HepG2 (cell line): ENCODE measurements at regions not wholly inside any gene's neighbourhood (a gene's known extent, or its start where the extent isn't known, plus 50 kb on each side); places are given as distances from the start of the nearest gene placed in this dataset.

ENCODE experiments used
- ADNP ChIP-seq: sonication (generic); formaldehyde crosslinking; IDR thresholded peaks from 2 replicates; pipeline ENCODE4 v1.4.0; 2020; ENCODE audit warnings: missing genetic modification reagents
- GABPA ChIP-seq, 2 experiments: IDR thresholded peaks; 2 replicates each; pipeline ENCODE4 v1.6.1; 2011 to 2016; ENCODE audit warnings: low read depth in 2 of 2, low read length in 1 of 2, missing biosample characterization in 1 of 2, missing genetic modification characterization in 1 of 2
- KAT7 ChIP-seq: IDR thresholded peaks from 2 replicates; pipeline ENCODE4 v1.6.1; 2018; ENCODE audit warnings: borderline replicate concordance, missing compliant biosample characterization
- POLR2AphosphoS5 ChIP-seq: IDR thresholded peaks from 2 replicates; pipeline ENCODE4 v1.6.1; 2012; ENCODE audit warnings: low read depth, low read length
- TBP ChIP-seq: sonication (generic); formaldehyde crosslinking; IDR thresholded peaks from 2 replicates; pipeline ENCODE4 v1.5.0; 2020; ENCODE audit warnings: missing genetic modification reagents
- ZNF737 ChIP-seq: sonication (generic); formaldehyde crosslinking; IDR thresholded peaks from 2 replicates; pipeline ENCODE4 v1.5.0; 2020; ENCODE audit warnings: missing genetic modification reagents, mild to moderate bottlenecking, borderline replicate concordance
- TF ChIP-seq, protein P1 (sequence below): sonication (generic); formaldehyde crosslinking; IDR thresholded peaks from 2 replicates; pipeline ENCODE4 v1.5.1; 2020; ENCODE audit warnings: missing genetic modification reagents, mild to moderate bottlenecking, borderline replicate concordance
- TF ChIP-seq, protein P2 (sequence below): sonication (generic); formaldehyde crosslinking; IDR thresholded peaks from 2 replicates; pipeline ENCODE4 v1.8.0; 2022; ENCODE audit warnings: missing genetic modification reagents, mild to moderate bottlenecking, moderate library complexity, borderline replicate concordance
- TF ChIP-seq, protein P3 (sequence below): sonication (generic); formaldehyde crosslinking; IDR thresholded peaks from 2 replicates; pipeline ENCODE4 v1.4.0; 2020; ENCODE audit warnings: missing genetic modification reagents
- TF ChIP-seq, protein P4 (sequence below): sonication (generic); formaldehyde crosslinking; IDR thresholded peaks from 2 replicates; pipeline ENCODE4 v1.5.0; 2020; ENCODE audit warnings: mild to moderate bottlenecking, missing genetic modification reagents, moderate library complexity
- TF ChIP-seq, protein P5 (sequence below), 2 experiments: sonication (generic) in 1 of 2; formaldehyde crosslinking in 1 of 2; IDR thresholded peaks; 2 replicates each; pipeline versions ENCODE4 v1.5.1 to v1.6.1; 2011 to 2020; ENCODE audit warnings: borderline replicate concordance in 1 of 2, low read depth in 1 of 2, low read length in 1 of 2, mild to moderate bottlenecking in 1 of 2, missing genetic modification reagents in 1 of 2, moderate library complexity in 1 of 2
- TF ChIP-seq, protein P6 (sequence below), 2 experiments: sonication (generic) in 1 of 2; formaldehyde crosslinking in 1 of 2; IDR thresholded peaks; 2 replicates each; pipeline versions ENCODE4 v1.4.0 to v1.6.1; 2018 to 2020; ENCODE audit warnings: missing genetic modification reagents in 2 of 2, borderline replicate concordance in 1 of 2, low read depth in 1 of 2, mild to moderate bottlenecking in 1 of 2, missing biosample characterization in 1 of 2

DNA sequence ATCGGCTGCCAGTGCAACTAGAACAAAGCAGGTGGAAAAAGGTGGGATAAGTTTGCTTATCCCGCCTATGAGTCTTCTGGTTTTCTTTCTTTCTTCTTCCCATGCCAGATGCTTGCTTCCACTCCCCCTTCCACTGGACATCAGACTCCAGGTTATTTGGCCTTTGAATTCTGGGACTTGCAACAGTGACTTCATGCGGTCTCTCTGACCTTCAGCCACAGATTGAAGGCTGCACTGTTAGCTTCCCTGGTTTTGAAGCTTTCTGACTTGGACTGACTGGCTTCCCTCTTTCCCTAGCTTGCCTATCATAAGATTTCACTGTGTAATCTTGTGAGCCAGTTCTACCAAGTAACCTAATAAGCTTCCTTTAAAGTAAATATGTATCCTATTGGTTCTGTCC lies 878.4 kb upstream of the GJE1 start:
- TF ChIP-seq, protein P1, sequence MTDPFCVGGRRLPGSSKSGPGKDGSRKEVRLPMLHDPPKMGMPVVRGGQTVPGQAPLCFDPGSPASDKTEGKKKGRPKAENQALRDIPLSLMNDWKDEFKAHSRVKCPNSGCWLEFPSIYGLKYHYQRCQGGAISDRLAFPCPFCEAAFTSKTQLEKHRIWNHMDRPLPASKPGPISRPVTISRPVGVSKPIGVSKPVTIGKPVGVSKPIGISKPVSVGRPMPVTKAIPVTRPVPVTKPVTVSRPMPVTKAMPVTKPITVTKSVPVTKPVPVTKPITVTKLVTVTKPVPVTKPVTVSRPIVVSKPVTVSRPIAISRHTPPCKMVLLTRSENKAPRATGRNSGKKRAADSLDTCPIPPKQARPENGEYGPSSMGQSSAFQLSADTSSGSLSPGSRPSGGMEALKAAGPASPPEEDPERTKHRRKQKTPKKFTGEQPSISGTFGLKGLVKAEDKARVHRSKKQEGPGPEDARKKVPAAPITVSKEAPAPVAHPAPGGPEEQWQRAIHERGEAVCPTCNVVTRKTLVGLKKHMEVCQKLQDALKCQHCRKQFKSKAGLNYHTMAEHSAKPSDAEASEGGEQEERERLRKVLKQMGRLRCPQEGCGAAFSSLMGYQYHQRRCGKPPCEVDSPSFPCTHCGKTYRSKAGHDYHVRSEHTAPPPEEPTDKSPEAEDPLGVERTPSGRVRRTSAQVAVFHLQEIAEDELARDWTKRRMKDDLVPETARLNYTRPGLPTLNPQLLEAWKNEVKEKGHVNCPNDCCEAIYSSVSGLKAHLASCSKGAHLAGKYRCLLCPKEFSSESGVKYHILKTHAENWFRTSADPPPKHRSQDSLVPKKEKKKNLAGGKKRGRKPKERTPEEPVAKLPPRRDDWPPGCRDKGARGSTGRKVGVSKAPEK (CRISPR knock-in tag), result no peak
- TF ChIP-seq, protein P2, sequence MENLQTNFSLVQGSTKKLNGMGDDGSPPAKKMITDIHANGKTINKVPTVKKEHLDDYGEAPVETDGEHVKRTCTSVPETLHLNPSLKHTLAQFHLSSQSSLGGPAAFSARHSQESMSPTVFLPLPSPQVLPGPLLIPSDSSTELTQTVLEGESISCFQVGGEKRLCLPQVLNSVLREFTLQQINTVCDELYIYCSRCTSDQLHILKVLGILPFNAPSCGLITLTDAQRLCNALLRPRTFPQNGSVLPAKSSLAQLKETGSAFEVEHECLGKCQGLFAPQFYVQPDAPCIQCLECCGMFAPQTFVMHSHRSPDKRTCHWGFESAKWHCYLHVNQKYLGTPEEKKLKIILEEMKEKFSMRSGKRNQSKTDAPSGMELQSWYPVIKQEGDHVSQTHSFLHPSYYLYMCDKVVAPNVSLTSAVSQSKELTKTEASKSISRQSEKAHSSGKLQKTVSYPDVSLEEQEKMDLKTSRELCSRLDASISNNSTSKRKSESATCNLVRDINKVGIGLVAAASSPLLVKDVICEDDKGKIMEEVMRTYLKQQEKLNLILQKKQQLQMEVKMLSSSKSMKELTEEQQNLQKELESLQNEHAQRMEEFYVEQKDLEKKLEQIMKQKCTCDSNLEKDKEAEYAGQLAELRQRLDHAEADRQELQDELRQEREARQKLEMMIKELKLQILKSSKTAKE (CRISPR knock-in tag), result no peak
- no peak for TF ChIP-seq GABPA (IDR thresholded peaks at IDR 0.05; ENCODE audit: low read depth, low read length)
- no peak for TF ChIP-seq GABPA (CRISPR knock-in tag; IDR thresholded peaks at IDR 0.05; ENCODE audit: low read depth)
- TF ChIP-seq, protein P3, sequence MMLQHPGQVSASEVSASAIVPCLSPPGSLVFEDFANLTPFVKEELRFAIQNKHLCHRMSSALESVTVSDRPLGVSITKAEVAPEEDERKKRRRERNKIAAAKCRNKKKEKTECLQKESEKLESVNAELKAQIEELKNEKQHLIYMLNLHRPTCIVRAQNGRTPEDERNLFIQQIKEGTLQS (CRISPR knock-in tag), result no peak
- TF ChIP-seq ADNP (CRISPR knock-in tag), result no peak
- TF ChIP-seq TBP (CRISPR knock-in tag), result no peak
- TF ChIP-seq, protein P4, sequence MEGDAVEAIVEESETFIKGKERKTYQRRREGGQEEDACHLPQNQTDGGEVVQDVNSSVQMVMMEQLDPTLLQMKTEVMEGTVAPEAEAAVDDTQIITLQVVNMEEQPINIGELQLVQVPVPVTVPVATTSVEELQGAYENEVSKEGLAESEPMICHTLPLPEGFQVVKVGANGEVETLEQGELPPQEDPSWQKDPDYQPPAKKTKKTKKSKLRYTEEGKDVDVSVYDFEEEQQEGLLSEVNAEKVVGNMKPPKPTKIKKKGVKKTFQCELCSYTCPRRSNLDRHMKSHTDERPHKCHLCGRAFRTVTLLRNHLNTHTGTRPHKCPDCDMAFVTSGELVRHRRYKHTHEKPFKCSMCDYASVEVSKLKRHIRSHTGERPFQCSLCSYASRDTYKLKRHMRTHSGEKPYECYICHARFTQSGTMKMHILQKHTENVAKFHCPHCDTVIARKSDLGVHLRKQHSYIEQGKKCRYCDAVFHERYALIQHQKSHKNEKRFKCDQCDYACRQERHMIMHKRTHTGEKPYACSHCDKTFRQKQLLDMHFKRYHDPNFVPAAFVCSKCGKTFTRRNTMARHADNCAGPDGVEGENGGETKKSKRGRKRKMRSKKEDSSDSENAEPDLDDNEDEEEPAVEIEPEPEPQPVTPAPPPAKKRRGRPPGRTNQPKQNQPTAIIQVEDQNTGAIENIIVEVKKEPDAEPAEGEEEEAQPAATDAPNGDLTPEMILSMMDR (CRISPR knock-in tag), result no peak
- TF ChIP-seq POLR2AphosphoS5, result no peak
- TF ChIP-seq, protein P5, sequence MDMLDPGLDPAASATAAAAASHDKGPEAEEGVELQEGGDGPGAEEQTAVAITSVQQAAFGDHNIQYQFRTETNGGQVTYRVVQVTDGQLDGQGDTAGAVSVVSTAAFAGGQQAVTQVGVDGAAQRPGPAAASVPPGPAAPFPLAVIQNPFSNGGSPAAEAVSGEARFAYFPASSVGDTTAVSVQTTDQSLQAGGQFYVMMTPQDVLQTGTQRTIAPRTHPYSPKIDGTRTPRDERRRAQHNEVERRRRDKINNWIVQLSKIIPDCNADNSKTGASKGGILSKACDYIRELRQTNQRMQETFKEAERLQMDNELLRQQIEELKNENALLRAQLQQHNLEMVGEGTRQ (IDR thresholded peaks at IDR 0.05; ENCODE audit: low read depth, low read length), result no peak
- TF ChIP-seq, protein P5 (CRISPR knock-in tag; IDR thresholded peaks at IDR 0.05; ENCODE audit: borderline replicate concordance), result no peak
- TF ChIP-seq, protein P6, sequence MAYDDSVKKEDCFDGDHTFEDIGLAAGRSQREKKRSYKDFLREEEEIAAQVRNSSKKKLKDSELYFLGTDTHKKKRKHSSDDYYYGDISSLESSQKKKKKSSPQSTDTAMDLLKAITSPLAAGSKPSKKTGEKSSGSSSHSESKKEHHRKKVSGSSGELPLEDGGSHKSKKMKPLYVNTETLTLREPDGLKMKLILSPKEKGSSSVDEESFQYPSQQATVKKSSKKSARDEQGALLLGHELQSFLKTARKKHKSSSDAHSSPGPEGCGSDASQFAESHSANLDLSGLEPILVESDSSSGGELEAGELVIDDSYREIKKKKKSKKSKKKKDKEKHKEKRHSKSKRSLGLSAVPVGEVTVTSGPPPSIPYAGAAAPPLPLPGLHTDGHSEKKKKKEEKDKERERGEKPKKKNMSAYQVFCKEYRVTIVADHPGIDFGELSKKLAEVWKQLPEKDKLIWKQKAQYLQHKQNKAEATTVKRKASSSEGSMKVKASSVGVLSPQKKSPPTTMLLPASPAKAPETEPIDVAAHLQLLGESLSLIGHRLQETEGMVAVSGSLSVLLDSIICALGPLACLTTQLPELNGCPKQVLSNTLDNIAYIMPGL (CRISPR knock-in tag; IDR thresholded peaks at IDR 0.05; ENCODE audit: borderline replicate concordance in 1 of 2, low read depth in 1 of 2), result no peak
- no peak for TF ChIP-seq ZNF737 (CRISPR knock-in tag)
- TF ChIP-seq KAT7 (CRISPR knock-in tag), result no peak
